SK-N-SH (cell line): ENCODE measurements at regions not wholly inside any gene's neighbourhood (a gene's known extent, or its start where the extent isn't known, plus 50 kb on each side); places are given as distances from the start of the nearest gene placed in this dataset.

Source experiments
- CTCF ChIA-PET: fragments of 300-600, 350-600 bp; formaldehyde crosslinking; extraction: SDS; loops from one replicate; lab custom pipeline; 2021; lab: Yijun Ruan, JAX
- POLR2A ChIA-PET: fragments of 350-600 bp; sonication (Branson Sonifier 250); formaldehyde crosslinking; extraction: SDS; loops from one replicate; lab custom pipeline; 2020; ENCODE audit warnings: antibody characterized with exemption, inconsistent platforms; lab: Yijun Ruan, JAX
- DNase-seq: peaks from one replicate; pipeline ENCODE4 v3.0.0; 2012
- H2AFZ ChIP-seq: fragments of 200-600 bp; sonication (generic); 2 replicates; pipeline ENCODE4 v1.8.1; 2016; ENCODE audit warnings: antibody characterized with exemption, mild to moderate bottlenecking, low read depth
- H3F3A ChIP-seq: fragments of 200-600 bp; sonication (generic); replicated peaks from 2 replicates; pipeline ENCODE3; 2016; ENCODE audit warnings: antibody characterized with exemption, mild to moderate bottlenecking; ENCODE audit not compliant: insufficient read depth
- H3K27ac ChIP-seq, 2 experiments: fragments of 200-500 bp in 1 of 2; fragments of 200-600 bp in 1 of 2; sonication (Bioruptor generic) in 1 of 2; sonication (generic), shearing (Covaris generic) in 1 of 2; 2 replicates each; pipeline versions ENCODE4 v1.5.1 to v1.6.1; 2014 to 2016; ENCODE audit warnings: low read depth in 2 of 2, inconsistent platforms in 1 of 2, low read length in 1 of 2, mild to moderate bottlenecking in 1 of 2, mixed read lengths in 1 of 2
- H3K27me3 ChIP-seq: fragments of 200-600 bp; sonication (generic), shearing (Covaris generic); 2 replicates; pipeline ENCODE4 v1.6.1; 2016; ENCODE audit warnings: mixed run types; ENCODE audit not compliant: insufficient read depth
- H3K36me3 ChIP-seq, 2 experiments: fragments of 200-500 bp in 1 of 2; fragments of 200-600 bp in 1 of 2; sonication (Bioruptor generic) in 1 of 2; sonication (generic) in 1 of 2; replicated peaks in 1 of 2; 2 replicates each; pipeline versions ENCODE3 to v1.5.1; 2014 to 2016; ENCODE audit warnings: low read length in 1 of 2, mild to moderate bottlenecking in 1 of 2; ENCODE audit not compliant: insufficient read depth in 2 of 2, control insufficient read depth in 1 of 2
- H3K4me1 ChIP-seq, 2 experiments: fragments of 200-500 bp in 1 of 2; fragments of 200-600 bp in 1 of 2; sonication (Bioruptor generic) in 1 of 2; sonication (generic), shearing (Covaris generic) in 1 of 2; 2 replicates each; pipeline versions ENCODE4 v1.5.1 to v1.6.1; 2014 to 2016; ENCODE audit warnings: low read depth in 1 of 2, low read length in 1 of 2, mixed run types in 1 of 2; ENCODE audit not compliant: insufficient read depth in 2 of 2, control insufficient read depth in 1 of 2
- H3K4me2 ChIP-seq: fragments of 200-600 bp; sonication (generic), shearing (Covaris generic); 2 replicates; pipeline ENCODE4 v1.6.1; 2017; ENCODE audit warnings: mixed run types
- H3K4me3 ChIP-seq, 2 experiments: fragments of 200-500 bp in 1 of 2; fragments of 200-600 bp in 1 of 2; sonication (Bioruptor generic) in 1 of 2; sonication (generic), shearing (Covaris generic) in 1 of 2; 2 replicates each; pipeline versions ENCODE4 v1.5.1 to v1.8.1; 2014 to 2016; ENCODE audit warnings: low read depth in 2 of 2, inconsistent platforms in 1 of 2, low read length in 1 of 2, mild to moderate bottlenecking in 1 of 2, mixed read lengths in 1 of 2, moderate library complexity in 1 of 2
- H3K79me2 ChIP-seq: fragments of 200-600 bp; sonication (generic); 2 replicates; pipeline ENCODE4 v1.8.1; 2017; ENCODE audit warnings: mild to moderate bottlenecking; ENCODE audit not compliant: insufficient read depth
- H3K9ac ChIP-seq: fragments of 200-600 bp; sonication (generic); 2 replicates; pipeline ENCODE4 v1.6.1; 2017; ENCODE audit warnings: mixed run types
- H3K9me2 ChIP-seq: fragments of 200-600 bp; sonication (generic); 2 replicates; pipeline ENCODE4 v1.6.1; 2017; ENCODE audit warnings: mixed run types
- H3K9me3 ChIP-seq: fragments of 200-600 bp; sonication (generic); 2 replicates; pipeline ENCODE4 v1.6.1; 2017; ENCODE audit warnings: mixed run types, mild to moderate bottlenecking, moderate library complexity
- H4K20me1 ChIP-seq: fragments of 200-600 bp; sonication (generic); 2 replicates; pipeline ENCODE4 v1.6.1; 2017; ENCODE audit warnings: mild to moderate bottlenecking, mixed run types; ENCODE audit not compliant: insufficient read depth
- CHD2 ChIP-seq: fragments of 150-350 bp; IDR thresholded peaks from 2 replicates; pipeline ENCODE4 v1.6.1; 2018; ENCODE audit warnings: low read length; ENCODE audit not compliant: partially characterized antibody
- ELF1 ChIP-seq: IDR thresholded peaks from 2 replicates; pipeline ENCODE4 v1.4.0; 2012
- EZH2phosphoT487 ChIP-seq: fragments of 200-600 bp; sonication (generic); IDR thresholded peaks from 2 replicates; pipeline ENCODE4 v1.6.1; 2017; ENCODE audit warnings: low read depth, mixed run types, mild to moderate bottlenecking, antibody characterized with exemption, moderate library complexity, borderline replicate concordance
- FOSL2 ChIP-seq: IDR thresholded peaks from 2 replicates; pipeline ENCODE4 v1.4.0; 2012; ENCODE audit warnings: low read depth, mild to moderate bottlenecking, moderate library complexity, borderline replicate concordance
- FOXJ3 ChIP-seq: sonication (generic); formaldehyde crosslinking; IDR thresholded peaks from 2 replicates; pipeline ENCODE4 v1.5.1; 2020; ENCODE audit warnings: mild to moderate bottlenecking, missing genetic modification reagents
- JUND ChIP-seq: IDR thresholded peaks from 2 replicates; pipeline ENCODE4 v1.4.0; 2012
- MAX ChIP-seq: IDR thresholded peaks from 2 replicates; pipeline ENCODE4 v1.4.0; 2012; ENCODE audit warnings: low read depth
- MEF2A ChIP-seq: IDR thresholded peaks from 2 replicates; pipeline ENCODE4 v1.4.0; 2012; ENCODE audit warnings: low read depth, borderline replicate concordance
- NFIC ChIP-seq: IDR thresholded peaks from 2 replicates; pipeline ENCODE4 v1.4.0; 2012; ENCODE audit warnings: borderline replicate concordance
- POLR2AphosphoS5 ChIP-seq: IDR thresholded peaks from 2 replicates; pipeline ENCODE4 v1.6.1; 2012; ENCODE audit warnings: low read depth, low read length
- REST ChIP-seq: IDR thresholded peaks from 2 replicates; pipeline ENCODE4 v1.6.1; 2012; ENCODE audit warnings: mild to moderate bottlenecking, low read depth, low read length, moderate library complexity
- RFX5 ChIP-seq: IDR thresholded peaks from 2 replicates; pipeline ENCODE4 v1.6.1; 2012; ENCODE audit warnings: mild to moderate bottlenecking, improper control_type of control experiment, low read length
- SMC3 ChIP-seq: IDR thresholded peaks from 2 replicates; pipeline ENCODE4 v1.6.1; 2012; ENCODE audit warnings: low read depth, low read length, improper control_type of control experiment
- TAF1 ChIP-seq: IDR thresholded peaks from 2 replicates; pipeline ENCODE4 v1.6.1; 2012; ENCODE audit warnings: low read depth, mild to moderate bottlenecking, low read length, moderate library complexity, borderline replicate concordance
- ZBTB33 ChIP-seq: IDR thresholded peaks from 2 replicates; pipeline ENCODE4 v1.4.0; 2012; ENCODE audit warnings: low read depth, borderline replicate concordance
- WGBS: methylation state at CpG from one replicate; pipeline ENCODE4 v1.1.6; 2017; ENCODE audit warnings: low lambda C conversion rate; 5-methylcytosine and 5-hydroxymethylcytosine counted together
- TF ChIP-seq, protein P1 (sequence below): IDR thresholded peaks from 2 replicates; pipeline ENCODE4 v1.4.0; 2012; ENCODE audit warnings: low read depth, borderline replicate concordance
- TF ChIP-seq, protein P2 (sequence below): fragments of 150-350 bp; IDR thresholded peaks from 2 replicates; pipeline ENCODE4 v1.6.1; 2017; ENCODE audit warnings: antibody characterized with exemption, low read length, low read depth, borderline replicate concordance

GRCh38 chr6:3940703-3941102, 91.5 kb downstream of the FAM50B start:
- Histone ChIP-seq H3K79me2 (no peaks in the 10 kb centered on the region), H3K9me2 (no peaks in the 10 kb centered on the region), H3K36me3 (no peaks in the 10 kb centered on the region), H3K27me3 (no peaks in the 10 kb centered on the region), H3K9me3 (no peaks in the 10 kb centered on the region), H3F3A (no peaks in the 10 kb centered on the region), H3K4me3 (no peak overlapping the region), H4K20me1 (no peaks in the 10 kb centered on the region), H3K4me1 (peaks cover 2 to 4% of the 10 kb centered on the region in 2 experiments; a peak in 1 of 4 replicates), H3K4me2 (no peak overlapping the region), H2AFZ (no peak overlapping the region), H3K27ac (no peak overlapping the region), H3K9ac (no peak overlapping the region)
- DNase-seq = no peak
- WGBS = 90% methylated on average over 3 of the region's 5 CpGs
- CTCF ChIA-PET = no interaction called here
- TF ChIP-seq POLR2AphosphoS5 (no peak), SMC3 (no peak), RFX5 (no peak), TAF1 (no peak), MAX (no peak), CHD2 (no peak), ELF1 (no peak), MEF2A (no peak), FOSL2 (no peak), NFIC (no peak)
- POLR2A ChIA-PET = no interaction called here

DNA sequence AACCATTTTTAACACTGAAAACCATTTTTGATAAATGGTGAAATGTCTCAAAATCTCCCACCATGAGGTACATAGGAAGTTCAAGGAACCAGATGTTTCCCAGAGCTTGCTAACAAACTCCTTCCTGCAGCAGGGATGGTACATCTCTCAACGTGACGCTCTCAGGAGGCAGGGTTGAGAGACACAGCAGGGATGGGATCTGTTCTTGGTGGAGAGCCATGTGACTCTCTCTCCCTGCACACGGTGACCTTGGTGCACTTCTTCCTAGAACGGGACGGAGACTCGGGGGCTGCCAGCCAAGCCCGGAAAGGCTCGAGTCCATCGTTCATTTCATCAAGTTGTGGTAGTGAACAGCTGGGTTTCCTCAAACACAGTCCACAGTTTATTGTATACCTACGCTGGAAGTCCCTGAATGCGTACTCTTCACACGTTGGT, 94.2 kb downstream of the FAM50B start:
- no peak overlapping the region for H3K4me2 ChIP-seq
- POLR2A ChIA-PET = no interaction called here
- DNase-seq = no peak

More for the DNA sequence above, 94.2 kb downstream of the FAM50B start:
- CTCF ChIA-PET = no interaction called here
- Histone ChIP-seq H3F3A (no peaks in the 10 kb centered on the region), H3K36me3 (no peaks in the 10 kb centered on the region), H4K20me1 (no peaks in the 10 kb centered on the region), H3K4me1 (peaks cover 2 to 4% of the 10 kb centered on the region in 2 experiments; a peak in 1 of 4 replicates), H3K4me3 (no peak overlapping the region), H3K9me2 (no peaks in the 10 kb centered on the region), H3K79me2 (no peaks in the 10 kb centered on the region), H3K27ac (no peak overlapping the region), H3K9me3 (no peaks in the 10 kb centered on the region), H3K27me3 (no peaks in the 10 kb centered on the region), H3K9ac (no peak overlapping the region), H2AFZ (no peak overlapping the region)
- TF ChIP-seq, protein P1, sequence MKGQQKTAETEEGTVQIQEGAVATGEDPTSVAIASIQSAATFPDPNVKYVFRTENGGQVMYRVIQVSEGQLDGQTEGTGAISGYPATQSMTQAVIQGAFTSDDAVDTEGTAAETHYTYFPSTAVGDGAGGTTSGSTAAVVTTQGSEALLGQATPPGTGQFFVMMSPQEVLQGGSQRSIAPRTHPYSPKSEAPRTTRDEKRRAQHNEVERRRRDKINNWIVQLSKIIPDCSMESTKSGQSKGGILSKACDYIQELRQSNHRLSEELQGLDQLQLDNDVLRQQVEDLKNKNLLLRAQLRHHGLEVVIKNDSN = no peak
- no peak for TF ChIP-seq REST
- no peak for TF ChIP-seq POLR2AphosphoS5
- TF ChIP-seq EZH2phosphoT487 = no peak
- TF ChIP-seq ZBTB33 = no peak
- TF ChIP-seq FOXJ3 = no peak
- TF ChIP-seq JUND = no peak
- TF ChIP-seq, protein P2, sequence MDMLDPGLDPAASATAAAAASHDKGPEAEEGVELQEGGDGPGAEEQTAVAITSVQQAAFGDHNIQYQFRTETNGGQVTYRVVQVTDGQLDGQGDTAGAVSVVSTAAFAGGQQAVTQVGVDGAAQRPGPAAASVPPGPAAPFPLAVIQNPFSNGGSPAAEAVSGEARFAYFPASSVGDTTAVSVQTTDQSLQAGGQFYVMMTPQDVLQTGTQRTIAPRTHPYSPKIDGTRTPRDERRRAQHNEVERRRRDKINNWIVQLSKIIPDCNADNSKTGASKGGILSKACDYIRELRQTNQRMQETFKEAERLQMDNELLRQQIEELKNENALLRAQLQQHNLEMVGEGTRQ = no peak
- WGBS = 76% methylated on average over 10 of the region's 12 CpGs
